ENCODE measurements at regions not wholly inside any gene's neighbourhood (a gene's known extent, or its start where the extent isn't known, plus 50 kb on each side); places are given as distances from the start of the nearest gene placed in this dataset.

- H2AFZ ChIP-seq (ENCODE audit: low read length): no peak overlapping the region
- H3K27ac ChIP-seq (ENCODE audit: low read depth, low read length): no peak overlapping the region
These were observed 320.1 kb upstream of the ATP11B start for GRCh38 chr3:182473191-182473710.

GRCh38 chr3:182478369-182478768, 314.9 kb upstream of the ATP11B start:
- TF ChIP-seq, protein P1, sequence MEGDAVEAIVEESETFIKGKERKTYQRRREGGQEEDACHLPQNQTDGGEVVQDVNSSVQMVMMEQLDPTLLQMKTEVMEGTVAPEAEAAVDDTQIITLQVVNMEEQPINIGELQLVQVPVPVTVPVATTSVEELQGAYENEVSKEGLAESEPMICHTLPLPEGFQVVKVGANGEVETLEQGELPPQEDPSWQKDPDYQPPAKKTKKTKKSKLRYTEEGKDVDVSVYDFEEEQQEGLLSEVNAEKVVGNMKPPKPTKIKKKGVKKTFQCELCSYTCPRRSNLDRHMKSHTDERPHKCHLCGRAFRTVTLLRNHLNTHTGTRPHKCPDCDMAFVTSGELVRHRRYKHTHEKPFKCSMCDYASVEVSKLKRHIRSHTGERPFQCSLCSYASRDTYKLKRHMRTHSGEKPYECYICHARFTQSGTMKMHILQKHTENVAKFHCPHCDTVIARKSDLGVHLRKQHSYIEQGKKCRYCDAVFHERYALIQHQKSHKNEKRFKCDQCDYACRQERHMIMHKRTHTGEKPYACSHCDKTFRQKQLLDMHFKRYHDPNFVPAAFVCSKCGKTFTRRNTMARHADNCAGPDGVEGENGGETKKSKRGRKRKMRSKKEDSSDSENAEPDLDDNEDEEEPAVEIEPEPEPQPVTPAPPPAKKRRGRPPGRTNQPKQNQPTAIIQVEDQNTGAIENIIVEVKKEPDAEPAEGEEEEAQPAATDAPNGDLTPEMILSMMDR (IDR thresholded peaks at IDR 0.05; ENCODE audit: extremely low read depth, low read depth, low read length): no peak
- H3K9me3 ChIP-seq (ENCODE audit: low read depth, low read length): no peaks in the 10 kb centered on the region
- no peak overlapping the region for H3K4me2 ChIP-seq (ENCODE audit: insufficient read depth, low read length)
- H3K27ac ChIP-seq (ENCODE audit: low read depth, low read length): no peak overlapping the region
- no peaks in the 10 kb centered on the region for H3K27me3 ChIP-seq (ENCODE audit: insufficient read depth, low read length)
- H3K4me3 ChIP-seq (ENCODE audit: insufficient read depth, low read length): no peak overlapping the region
- H3K36me3 ChIP-seq (ENCODE audit: insufficient read depth, low read length): no peaks in the 10 kb centered on the region
- H4K20me1 ChIP-seq (ENCODE audit: insufficient read depth, low read length): no peaks in the 10 kb centered on the region
- DNase-seq (ENCODE audit: insufficient read length, low spot score, missing footprints): no peak
- H3K4me1 ChIP-seq (ENCODE audit: insufficient read depth, low read length): no peaks in the 10 kb centered on the region
- H3K79me2 ChIP-seq (ENCODE audit: insufficient read depth, low read length): no peaks in the 10 kb centered on the region
- H2AFZ ChIP-seq (ENCODE audit: low read length): no peak overlapping the region

More at GRCh38 chr3:182473191-182473710, 320.1 kb upstream of the ATP11B start:
- H3K4me3 ChIP-seq (ENCODE audit: insufficient read depth, low read length): no peak overlapping the region
- no peaks in the 10 kb centered on the region for H4K20me1 ChIP-seq (ENCODE audit: insufficient read depth, low read length)
- H3K27me3 ChIP-seq (ENCODE audit: insufficient read depth, low read length): no peaks in the 10 kb centered on the region
- H3K4me1 ChIP-seq (ENCODE audit: insufficient read depth, low read length): no peaks in the 10 kb centered on the region
- no peak overlapping the region for H3K4me2 ChIP-seq (ENCODE audit: insufficient read depth, low read length)
- peaks cover 2% of the 10 kb centered on the region for H3K9me3 ChIP-seq (ENCODE audit: low read depth, low read length)
- no peaks in the 10 kb centered on the region for H3K36me3 ChIP-seq (ENCODE audit: insufficient read depth, low read length)
- no peaks in the 10 kb centered on the region for H3K79me2 ChIP-seq (ENCODE audit: insufficient read depth, low read length)
- TF ChIP-seq, protein P1 (IDR thresholded peaks at IDR 0.05; ENCODE audit: extremely low read depth, low read depth, low read length): no peak
- no peak for DNase-seq (ENCODE audit: insufficient read length, low spot score, missing footprints)

- H3K4me1 ChIP-seq (ENCODE audit: insufficient read depth, low read length): no peaks in the 10 kb centered on the region
- H3K36me3 ChIP-seq (ENCODE audit: insufficient read depth, low read length): no peaks in the 10 kb centered on the region
- no peaks in the 10 kb centered on the region for H3K27me3 ChIP-seq (ENCODE audit: insufficient read depth, low read length)
- H3K9me3 ChIP-seq (ENCODE audit: low read depth, low read length): no peaks in the 10 kb centered on the region
- H3K4me3 ChIP-seq (ENCODE audit: insufficient read depth, low read length): no peak overlapping the region
- H4K20me1 ChIP-seq (ENCODE audit: insufficient read depth, low read length): no peaks in the 10 kb centered on the region
- no peaks in the 10 kb centered on the region for H3K79me2 ChIP-seq (ENCODE audit: insufficient read depth, low read length)
- TF ChIP-seq, protein P1 (IDR thresholded peaks at IDR 0.05; ENCODE audit: extremely low read depth, low read depth, low read length): no peak
- H3K4me2 ChIP-seq (ENCODE audit: insufficient read depth, low read length): no peak overlapping the region
- H2AFZ ChIP-seq (ENCODE audit: low read length): no peak overlapping the region
- no peak overlapping the region for H3K27ac ChIP-seq (ENCODE audit: low read depth, low read length)
- no peak for DNase-seq (ENCODE audit: insufficient read length, low spot score, missing footprints)
These were observed 313.6 kb upstream of the ATP11B start for GRCh38 chr3:182479419-182480336.

DNA sequence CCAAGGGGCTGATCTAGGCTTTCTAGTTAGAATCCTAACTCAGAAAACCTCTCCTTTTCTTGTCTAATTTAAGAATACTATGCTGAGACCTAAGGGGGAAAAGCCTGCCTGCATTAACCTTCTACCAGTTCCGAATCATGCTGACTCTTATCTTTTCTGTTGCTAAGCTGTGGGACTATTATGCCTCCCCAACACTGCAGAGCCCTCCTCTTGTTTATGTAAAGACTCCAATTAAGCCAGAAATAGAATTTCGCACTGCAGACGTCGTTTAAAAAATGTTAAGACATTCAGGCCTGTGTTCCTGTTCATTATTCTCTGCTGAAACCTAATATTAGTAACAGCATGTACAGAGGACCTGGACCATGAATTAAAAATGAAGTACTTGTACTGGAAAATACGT, 310.6 kb upstream of the ATP11B start:
- TF ChIP-seq, protein P1 (IDR thresholded peaks at IDR 0.05; ENCODE audit: extremely low read depth, low read depth, low read length): no peak
- Histone ChIP-seq H4K20me1 (ENCODE audit: insufficient read depth, low read length) (no peaks in the 10 kb centered on the region), H3K4me3 (ENCODE audit: insufficient read depth, low read length) (no peak overlapping the region), H3K9me3 (ENCODE audit: low read depth, low read length) (no peaks in the 10 kb centered on the region), H3K4me2 (ENCODE audit: insufficient read depth, low read length) (no peak overlapping the region), H3K79me2 (ENCODE audit: insufficient read depth, low read length) (no peaks in the 10 kb centered on the region), H2AFZ (ENCODE audit: low read length) (no peak overlapping the region), H3K27me3 (ENCODE audit: insufficient read depth, low read length) (no peaks in the 10 kb centered on the region), H3K27ac (ENCODE audit: low read depth, low read length) (no peak overlapping the region), H3K36me3 (ENCODE audit: insufficient read depth, low read length) (no peaks in the 10 kb centered on the region), H3K4me1 (ENCODE audit: insufficient read depth, low read length) (no peaks in the 10 kb centered on the region)
- no peak for DNase-seq (ENCODE audit: insufficient read length, low spot score, missing footprints)
